OCI-M1 (cell line): ENCODE measurements at regions not wholly inside any gene's neighbourhood (a gene's known extent, or its start where the extent isn't known, plus 50 kb on each side); places are given as distances from the start of the nearest gene placed in this dataset.
"Not testable (repeated sequence)": the region's sequence is repeated elsewhere in the genome, so short reads cannot be mapped to it uniquely, and the experiment has no call there.

Experiments used
- DNase-seq: peaks from one replicate; lab custom pipeline; 2025; lab: John Stamatoyannopoulos, UW

DNA sequence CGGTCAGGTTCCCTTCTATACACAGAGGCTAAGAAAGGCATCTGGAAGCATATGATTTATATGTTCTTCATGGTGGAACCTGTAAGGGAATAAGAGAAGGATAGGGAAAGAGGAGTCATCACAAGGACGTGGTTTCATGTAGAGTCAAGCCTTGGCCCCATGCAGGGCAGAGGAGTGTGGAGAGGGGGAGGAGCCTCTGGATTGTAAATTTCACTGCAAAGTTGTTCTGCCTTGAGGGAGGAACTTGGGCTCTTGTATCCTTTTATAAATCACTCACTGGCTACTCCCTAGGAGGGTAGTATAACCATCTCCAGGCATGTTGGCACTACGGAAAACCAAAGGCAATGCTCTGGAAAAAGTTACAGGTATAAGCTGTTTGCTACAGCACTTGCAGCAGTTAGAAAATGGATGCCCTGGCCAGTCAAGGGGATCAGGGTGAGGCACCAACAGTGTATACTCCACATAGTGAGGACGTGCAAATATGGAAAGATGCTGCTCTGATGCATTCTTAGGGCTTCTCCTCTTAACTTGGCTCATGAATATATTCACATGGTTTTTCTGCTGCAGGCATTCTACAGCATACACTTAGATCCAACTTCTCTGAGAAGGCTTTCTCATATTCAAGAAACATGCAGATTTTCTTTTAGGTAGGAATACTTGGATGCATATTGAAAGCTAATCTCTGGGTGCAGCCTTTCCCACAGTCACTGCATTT, 60.3 kb upstream of the ZNF81 start:
- DNase-seq: no peak

DNA sequence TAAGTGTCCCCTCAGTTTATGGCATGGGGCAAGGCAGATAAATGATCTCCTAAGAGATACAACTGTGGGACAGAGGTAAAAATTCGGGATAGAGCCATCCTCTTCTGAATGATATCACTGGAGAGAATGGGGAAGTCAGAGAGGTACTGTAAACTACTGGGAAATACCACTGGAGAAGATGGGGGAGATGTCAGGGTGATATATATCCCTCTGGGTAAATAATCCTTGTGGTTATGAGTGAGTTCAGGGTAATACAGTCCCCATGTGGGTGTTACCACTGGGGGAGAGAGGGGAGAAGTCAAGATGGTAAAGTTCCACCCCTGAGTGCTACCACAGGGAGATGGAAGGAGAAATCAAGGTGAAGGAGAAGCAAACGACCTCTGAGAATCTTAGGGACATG, 63.9 kb upstream of the ZNF81 start:
- peak; percentile 48 for DNase-seq

DNA sequence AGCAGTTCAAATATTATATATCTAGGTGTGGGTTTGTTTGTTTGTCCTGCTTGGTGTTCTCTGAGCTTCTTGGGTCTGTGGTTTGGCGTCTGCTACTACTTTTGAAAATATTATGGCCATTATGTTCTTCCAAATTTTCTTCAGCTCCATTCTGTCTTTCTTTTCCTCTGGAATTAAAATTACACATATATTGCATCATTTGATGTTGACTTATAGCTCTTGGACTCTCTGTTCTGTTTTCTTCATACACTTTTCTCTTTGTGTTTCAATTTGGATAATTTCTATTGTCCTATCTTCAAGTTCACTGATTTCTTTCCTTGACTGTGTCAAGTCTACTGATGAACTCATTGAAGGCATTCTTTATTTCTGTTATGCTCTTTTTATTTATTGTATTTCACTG, 65.2 kb upstream of the ZNF81 start:
- peak; percentile 7 for DNase-seq

DNA sequence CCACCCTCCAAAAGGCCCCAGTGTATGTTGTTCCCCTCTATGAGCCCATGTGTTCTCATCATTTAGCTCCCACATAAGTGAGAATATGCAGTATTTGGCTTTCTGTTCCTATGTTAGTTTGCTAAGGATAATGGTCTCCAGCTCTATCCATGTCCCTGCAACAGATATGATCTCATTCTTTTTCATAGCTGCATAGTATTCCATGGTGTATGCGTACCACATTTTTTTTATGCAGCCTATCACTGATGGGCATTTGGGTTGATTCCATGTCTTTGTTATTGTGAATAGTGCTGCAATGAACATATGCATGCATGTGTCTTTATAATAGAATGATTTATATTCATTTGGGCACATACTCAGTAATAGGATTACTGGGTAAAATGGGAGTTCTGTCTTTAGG, 73.9 kb upstream of the ZNF81 start:
- not testable (repeated sequence) for DNase-seq

DNA sequence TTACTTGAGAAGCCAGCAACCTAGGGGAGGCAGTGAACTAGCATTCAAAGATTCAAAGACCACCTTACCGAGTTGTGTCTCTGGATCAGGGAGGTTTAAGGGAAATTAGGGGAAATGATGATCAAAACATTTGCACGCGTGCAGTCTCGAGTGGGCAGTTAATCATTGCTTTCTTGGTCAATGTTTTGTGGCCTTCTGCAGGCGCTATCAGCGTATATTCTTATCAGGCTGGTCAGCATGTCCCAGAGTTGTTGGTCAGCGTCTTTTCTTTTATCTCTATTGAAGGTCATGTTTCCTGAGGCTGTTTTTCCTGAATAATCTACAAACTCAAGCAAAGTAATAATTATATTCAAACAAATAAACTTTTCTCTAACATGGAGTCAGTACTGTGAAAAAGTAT, 84.0 kb upstream of the ZNF81 start:
- peak; percentile 59 for DNase-seq

GRCh38 chrX:47751670-47752069, 85.0 kb upstream of the ZNF81 start:
- peak; percentile 66 for DNase-seq

- DNase-seq: no peak
Measured at GRCh38 chrX:47749185-47749967, 87.3 kb upstream of the ZNF81 start.

DNA sequence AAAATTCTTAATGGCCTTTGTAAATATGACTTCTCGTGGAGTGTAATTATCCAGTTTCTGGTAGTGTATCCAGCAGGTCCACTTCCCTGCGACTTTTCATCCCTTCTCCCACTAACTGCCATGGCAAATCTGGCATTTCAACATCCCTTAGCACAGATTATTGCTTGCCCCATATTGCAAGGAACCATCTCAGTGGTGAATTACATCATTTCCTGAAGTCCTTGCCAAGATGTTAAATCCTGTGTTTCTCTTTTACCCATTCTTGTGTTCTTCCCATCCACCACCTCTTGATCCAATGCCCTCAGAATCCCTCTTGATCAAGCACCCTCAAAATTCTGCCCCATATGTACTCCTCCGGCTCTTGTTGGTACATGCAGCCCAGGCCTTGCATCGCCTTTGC, 88.1 kb upstream of the ZNF81 start:
- no peak for DNase-seq

- DNase-seq: no peak
Measured at GRCh38 chrX:47746446-47746845, 87.5 kb upstream of the UXT start.

GRCh38 chrX:47745416-47745815, 86.4 kb upstream of the UXT start:
- DNase-seq: no peak

GRCh38 chrX:47743504-47743903, 84.5 kb upstream of the UXT start:
- DNase-seq: no peak

DNA sequence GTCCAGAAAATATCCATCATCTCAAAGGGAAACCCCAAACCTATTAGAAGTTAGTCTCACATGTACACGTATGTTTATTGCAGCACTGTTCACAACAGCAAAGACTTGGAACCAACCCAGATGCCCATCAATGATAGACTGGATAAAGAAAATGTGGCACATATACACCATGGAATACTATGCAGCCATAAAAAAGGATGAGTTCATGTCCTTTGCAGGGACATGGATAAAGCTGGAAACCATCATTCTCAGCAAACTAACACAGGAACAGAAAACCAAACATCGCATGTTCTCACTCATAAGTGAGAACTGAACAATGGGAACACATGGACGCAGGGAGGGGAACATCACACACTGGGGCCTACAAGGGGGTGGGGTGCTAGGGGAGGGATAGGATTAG, 79.9 kb upstream of the UXT start:
- DNase-seq: not testable (repeated sequence)

DNA sequence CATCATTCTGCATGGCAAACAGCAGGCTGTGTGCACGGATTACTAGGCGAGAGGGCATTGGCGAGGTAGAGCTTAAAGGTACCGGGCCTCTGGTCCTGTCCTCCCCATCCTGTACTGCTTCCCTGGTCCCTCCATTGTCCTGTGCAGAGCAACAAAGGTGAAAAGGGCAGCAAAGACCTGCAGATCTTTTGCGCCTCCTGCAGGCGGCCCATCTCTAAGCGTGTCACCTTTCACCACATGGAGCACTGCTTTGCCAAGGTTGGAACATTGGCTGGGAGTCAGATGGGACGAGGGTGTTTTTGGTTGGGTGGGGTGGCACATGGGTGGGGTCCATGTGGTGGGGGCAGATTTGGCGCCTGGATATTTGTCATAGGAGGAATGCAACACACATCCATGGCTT, 64.7 kb upstream of the UXT start:
- DNase-seq: peak; percentile 12

GRCh38 chrX:47723083-47723482, 64.1 kb upstream of the UXT start:
- no peak for DNase-seq

DNA sequence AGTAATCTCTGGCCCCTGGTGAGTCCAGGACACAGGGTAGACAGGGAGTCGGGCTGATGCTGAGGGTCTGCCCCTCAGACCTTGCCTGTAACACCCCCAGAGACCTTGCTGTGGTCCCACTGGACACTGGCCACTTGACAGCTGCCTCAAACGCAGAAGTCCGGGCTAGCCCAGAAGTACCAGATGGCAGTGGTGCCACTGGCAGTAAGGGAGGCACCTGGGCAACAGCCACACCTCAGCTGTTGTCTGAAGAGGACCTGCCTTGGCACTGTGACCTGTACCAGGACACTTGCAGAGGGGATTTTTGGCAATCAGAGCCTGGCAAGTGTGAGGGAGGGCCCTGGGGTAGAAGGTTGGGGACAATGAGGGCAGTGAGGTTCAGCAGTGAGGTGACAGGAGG, 63.3 kb upstream of the UXT start:
- no peak for DNase-seq

DNA sequence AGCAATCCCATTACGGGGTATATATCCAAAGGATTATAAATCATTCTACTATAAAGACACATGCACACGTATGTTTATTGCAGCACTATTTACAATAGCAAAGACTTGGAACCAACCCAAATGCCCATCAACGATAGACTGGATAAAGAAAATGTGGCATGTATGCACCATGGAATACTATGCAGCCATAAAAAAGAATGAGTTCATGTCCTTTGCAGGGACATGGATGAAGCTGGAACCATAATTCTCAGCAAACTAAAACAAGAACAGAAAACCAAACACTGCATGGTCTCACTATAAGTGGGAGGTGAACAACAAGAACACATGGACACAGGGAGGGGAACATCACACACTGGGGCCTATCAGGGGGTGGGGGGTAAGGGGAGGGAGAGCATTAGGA, 56.1 kb upstream of the UXT start:
- not testable (repeated sequence) for DNase-seq

GRCh38 chrX:47712675-47713074, 53.7 kb upstream of the UXT start:
- DNase-seq: peak; percentile 73

- DNase-seq: no peak
Measured at GRCh38 chrX:47710252-47710651, 51.3 kb upstream of the UXT start.
